HEK293T (cell line): ENCODE measurements at regions not wholly inside any gene's neighbourhood (a gene's known extent, or its start where the extent isn't known, plus 50 kb on each side); places are given as distances from the start of the nearest gene placed in this dataset.

Experiments
- ARNT ChIP-seq: fragments of 450-650 bp; IDR thresholded peaks from 2 replicates; pipeline ENCODE4 v1.6.1; 2017; ENCODE audit warnings: mild to moderate bottlenecking
- BHLHE40 ChIP-seq: fragments of 450-650 bp; IDR thresholded peaks from 2 replicates; pipeline ENCODE4 v1.6.1; 2016; ENCODE audit warnings: mild to moderate bottlenecking, moderate library complexity, borderline replicate concordance
- FOXA1 ChIP-seq: fragments of 450-650 bp; IDR thresholded peaks from 2 replicates; pipeline ENCODE4 v1.6.1; 2016; ENCODE audit warnings: mild to moderate bottlenecking
- FOXK2 ChIP-seq: fragments of 450-650 bp; IDR thresholded peaks from 2 replicates; pipeline ENCODE4 v1.6.1; 2016; ENCODE audit warnings: mild to moderate bottlenecking
- HDGF ChIP-seq: fragments of 450-650 bp; IDR thresholded peaks from 2 replicates; pipeline ENCODE4 v1.6.1; 2017; ENCODE audit warnings: antibody characterized with exemption, borderline replicate concordance
- LEF1 ChIP-seq: fragments of 450-650 bp; IDR thresholded peaks from 2 replicates; pipeline ENCODE4 v1.6.1; 2017; ENCODE audit warnings: mild to moderate bottlenecking, borderline replicate concordance
- PKNOX1 ChIP-seq: fragments of 450-650 bp; IDR thresholded peaks from 2 replicates; pipeline ENCODE4 v1.6.1; 2016
- SP1 ChIP-seq: fragments of 450-650 bp; IDR thresholded peaks from 2 replicates; pipeline ENCODE4 v1.6.1; 2017
- SUZ12 ChIP-seq: fragments of 450-650 bp; IDR thresholded peaks from 2 replicates; pipeline ENCODE4 v1.6.1; 2016; ENCODE audit warnings: mild to moderate bottlenecking
- TARDBP ChIP-seq: fragments of 450-650 bp; IDR thresholded peaks from 2 replicates; pipeline ENCODE4 v1.6.1; 2016
- ZNF384 ChIP-seq: fragments of 450-650 bp; IDR thresholded peaks from 2 replicates; pipeline ENCODE4 v1.6.1; 2016

- TF ChIP-seq BHLHE40, result no peak
- TF ChIP-seq SP1, result no peak
- TF ChIP-seq PKNOX1, result no peak
- no peak for TF ChIP-seq SUZ12
- no peak for TF ChIP-seq HDGF
- no peak for TF ChIP-seq TARDBP
- TF ChIP-seq LEF1, result no peak
- TF ChIP-seq ARNT, result no peak
- TF ChIP-seq FOXK2, result no peak
- TF ChIP-seq FOXA1, result no peak
- TF ChIP-seq ZNF384, result no peak
Observed at GRCh38 chr5:63854076-63854475, 108.2 kb downstream of the HTR1A start.
